CD14-positive monocyte (primary cell): ENCODE measurements at regions not wholly inside any gene's neighbourhood (a gene's known extent, or its start where the extent isn't known, plus 50 kb on each side); places are given as distances from the start of the nearest gene placed in this dataset.

Source experiments
- DNase-seq, 3 donors: peaks; one replicate each; pipeline ENCODE4 v3.0.0-alpha.2; 2011 to 2022
- H2AFZ ChIP-seq: 2 replicates; pipeline ENCODE4 v1.6.0; 2012; ENCODE audit warnings: mild to moderate bottlenecking, low read depth, low read length, inconsistent platforms; ENCODE audit not compliant: insufficient read depth, poor library complexity, severe bottlenecking
- H3K27ac ChIP-seq, 2 donors: 1 replicate in 1 of 2; 2 replicates in 1 of 2; pipeline ENCODE4 v1.5.1; 2012 to 2013; ENCODE audit warnings: low read length in 2 of 2, control low read depth in 1 of 2, inconsistent platforms in 1 of 2, low read depth in 1 of 2, mild to moderate bottlenecking in 1 of 2
- H3K27me3 ChIP-seq, 2 donors: one replicate each; pipeline versions ENCODE4 v1.6.0 to v1.6.1; 2011 to 2013; ENCODE audit warnings: low read length in 2 of 2; ENCODE audit not compliant: control insufficient read depth in 2 of 2, insufficient read depth in 2 of 2
- H3K36me3 ChIP-seq, 2 donors: replicated peaks in 1 of 2; 1 replicate in 1 of 2; 2 replicates in 1 of 2; pipeline versions ENCODE4 v1.5.1 to v1.6.1; 2012 to 2013; ENCODE audit warnings: low read length in 2 of 2, control low read depth in 1 of 2, inconsistent platforms in 1 of 2, mild to moderate bottlenecking in 1 of 2; ENCODE audit not compliant: insufficient read depth in 2 of 2, control insufficient read depth in 1 of 2
- H3K4me1 ChIP-seq, 2 donors: 1 replicate in 1 of 2; 2 replicates in 1 of 2; pipeline versions ENCODE4 v1.5.1 to v1.6.1; 2012 to 2013; ENCODE audit warnings: low read length in 2 of 2, control low read depth in 1 of 2, inconsistent platforms in 1 of 2, mild to moderate bottlenecking in 1 of 2, moderate library complexity in 1 of 2; ENCODE audit not compliant: insufficient read depth in 2 of 2, control insufficient read depth in 1 of 2
- H3K4me2 ChIP-seq: replicated peaks from 2 replicates; pipeline ENCODE3; 2012; ENCODE audit warnings: low read length, moderate library complexity, mild to moderate bottlenecking; ENCODE audit not compliant: poor library complexity, severe bottlenecking; ENCODE audit errors: extremely low read depth
- H3K4me3 ChIP-seq, 3 experiments: fragments of 200-600 bp in 1 of 3; sonication (generic) in 1 of 3; replicated peaks in 1 of 3; 1 replicate in 2 of 3; 2 replicates in 1 of 3; pipeline ENCODE4 v1.5.1; 2011 to 2013; ENCODE audit warnings: low read length in 3 of 3, mild to moderate bottlenecking in 3 of 3, control low read depth in 2 of 3, low read depth in 2 of 3, inconsistent platforms in 1 of 3, moderate library complexity in 1 of 3
- H3K79me2 ChIP-seq: 2 replicates; pipeline ENCODE4 v1.6.0; 2012; ENCODE audit warnings: mild to moderate bottlenecking, control low read depth, inconsistent platforms, low read length, moderate library complexity; ENCODE audit not compliant: insufficient read depth
- H3K9ac ChIP-seq: 2 replicates; pipeline ENCODE4 v1.6.0; 2017; ENCODE audit warnings: low read length, mild to moderate bottlenecking; ENCODE audit not compliant: insufficient read depth, poor library complexity, severe bottlenecking
- H3K9me3 ChIP-seq, 2 donors: replicated peaks in 1 of 2; 1 replicate in 1 of 2; 2 replicates in 1 of 2; pipeline versions ENCODE4 v1.5.1 to v1.6.1; 2012 to 2013; ENCODE audit warnings: low read length in 2 of 2, control low read depth in 1 of 2; ENCODE audit not compliant: control insufficient read depth in 1 of 2, insufficient read depth in 1 of 2
- H4K20me1 ChIP-seq: 2 replicates; pipeline ENCODE4 v1.6.0; 2012; ENCODE audit warnings: mild to moderate bottlenecking, low read length, control low read depth, moderate library complexity; ENCODE audit not compliant: insufficient read depth
- H3K27ac Mint-ChIP-seq, 7 donors: one replicate each; pipeline ENCODE4 v1.8.0; 2020; ENCODE audit warnings: mild to moderate bottlenecking in 7 of 7, mixed read lengths in 7 of 7, moderate library complexity in 6 of 7, inconsistent platforms in 2 of 7
- H3K27me3 Mint-ChIP-seq, 3 donors: one replicate each; pipeline ENCODE4 v1.8.0; 2021 to 2022; ENCODE audit warnings: low read depth in 3 of 3, mild to moderate bottlenecking in 3 of 3, mixed read lengths in 3 of 3, moderate library complexity in 3 of 3, inconsistent platforms in 1 of 3
- H3K36me3 Mint-ChIP-seq, 2 donors: one replicate each; pipeline ENCODE4 v1.8.0; 2020; ENCODE audit warnings: mixed read lengths in 2 of 2, inconsistent platforms in 1 of 2, mild to moderate bottlenecking in 1 of 2
- H3K4me1 Mint-ChIP-seq: one replicate; pipeline ENCODE4 v1.8.0; 2020; ENCODE audit warnings: mild to moderate bottlenecking, mixed read lengths
- H3K4me3 Mint-ChIP-seq, 2 donors: one replicate each; pipeline ENCODE4 v1.8.0; 2020; ENCODE audit warnings: mild to moderate bottlenecking in 2 of 2, mixed read lengths in 2 of 2, moderate library complexity in 1 of 2
- H3K9me3 Mint-ChIP-seq, 7 donors: one replicate each; pipeline ENCODE4 v1.8.0; 2020 to 2022; ENCODE audit warnings: mixed read lengths in 7 of 7, mild to moderate bottlenecking in 6 of 7, moderate library complexity in 6 of 7, inconsistent platforms in 2 of 7
- CTCF ChIP-seq: fragments of 200-600 bp; IDR thresholded peaks from one replicate; pipeline ENCODE4 v1.8.0; 2022; ENCODE audit warnings: antibody characterized with exemption, mild to moderate bottlenecking
- WGBS: methylation state at CpG from one replicate; pipeline ENCODE4 v1.1.5; 2013; ENCODE audit warnings: missing lambda C conversion rate; ENCODE audit not compliant: insufficient coverage; 5-methylcytosine and 5-hydroxymethylcytosine counted together
- intact Hi-C, 2 donors: fragments of 100-400 bp; cut with micrococcal nuclease; formaldehyde crosslinking; loops; one replicate each; pipeline versions ENCODE4 v1.15.0 to v1.15.1; 2023

DNA sequence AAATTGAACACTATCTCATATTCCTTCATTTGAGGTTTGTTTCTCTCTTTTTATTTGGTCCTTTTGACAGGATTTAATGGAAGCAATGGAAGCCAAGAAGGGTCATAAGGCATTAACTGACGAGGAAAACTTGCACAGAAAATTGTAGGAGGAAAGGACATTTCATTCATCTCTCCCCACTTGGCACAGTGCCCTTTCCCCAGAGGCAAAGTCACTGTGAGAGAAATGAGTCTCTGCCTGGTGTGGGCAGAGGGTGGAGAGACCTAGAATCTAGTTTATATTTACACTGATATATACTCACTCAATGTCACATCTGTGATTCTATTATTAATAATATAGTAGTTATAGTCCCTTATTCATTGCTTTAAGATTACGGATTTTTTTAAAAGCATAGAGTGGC lies 324.6 kb upstream of the IL12A start:
- Mint-ChIP-seq H3K4me1 (no peaks in the 10 kb centered on the region), H3K27me3 (peaks cover 0 to 3% (median 2%) of the 10 kb centered on the region in 3 donors), H3K27ac (no peak overlapping the region), H3K9me3 (peaks cover 3 to 14% (median 7%) of the 10 kb centered on the region in 7 donors), H3K4me3 (no peak overlapping the region), H3K36me3 (no peaks in the 10 kb centered on the region)
- no peak for TF ChIP-seq CTCF
- H3K4me2 ChIP-seq, result no peak overlapping the region
- no peak overlapping the region for H3K27ac ChIP-seq
- H2AFZ ChIP-seq, result no peak overlapping the region
- H3K9me3 ChIP-seq, result no peaks in the 10 kb centered on the region
- H3K9ac ChIP-seq, result no peak overlapping the region
- intact Hi-C loops, result no loop called here
- H3K4me1 ChIP-seq, result no peaks in the 10 kb centered on the region
- no peaks in the 10 kb centered on the region for H3K36me3 ChIP-seq
- no peaks in the 10 kb centered on the region for H3K79me2 ChIP-seq
- no peaks in the 10 kb centered on the region for H4K20me1 ChIP-seq
- no peak for DNase-seq
- no peak overlapping the region for H3K4me3 ChIP-seq
- no CpG with 5 or more reads among the region's 2 CpGs for WGBS
- H3K27me3 ChIP-seq, result no peaks in the 10 kb centered on the region

- Histone ChIP-seq H4K20me1 (no peaks in the 10 kb centered on the region), H3K27ac (no peak overlapping the region), H3K36me3 (no peaks in the 10 kb centered on the region), H2AFZ (no peak overlapping the region), H3K4me1 (no peaks in the 10 kb centered on the region), H3K9me3 (no peaks in the 10 kb centered on the region), H3K4me2 (no peak overlapping the region), H3K4me3 (no peak overlapping the region), H3K9ac (no peak overlapping the region), H3K27me3 (no peaks in the 10 kb centered on the region), H3K79me2 (no peaks in the 10 kb centered on the region)
- Mint-ChIP-seq H3K27ac (no peak overlapping the region), H3K4me3 (no peak overlapping the region), H3K27me3 (peaks cover 2 to 3% (median 3%) of the 10 kb centered on the region in 3 donors), H3K4me1 (no peaks in the 10 kb centered on the region), H3K36me3 (no peaks in the 10 kb centered on the region), H3K9me3 (peaks cover 3 to 11% (median 7%) of the 10 kb centered on the region in 7 donors)
- intact Hi-C loops, result no loop called here
- no peak for TF ChIP-seq CTCF
- no CpG with 5 or more reads among the region's 1 CpG for WGBS
- DNase-seq, result no peak
Observed at GRCh38 chr3:159664653-159665052, 324.0 kb upstream of the IL12A start.
